Medulla oblongata (tissue), 1 donor: ENCODE measurements at regions not wholly inside any gene's neighbourhood (a gene's known extent, or its start where the extent isn't known, plus 50 kb on each side); places are given as distances from the start of the nearest gene placed in this dataset.

Source experiments
- DNase-seq: peaks from one replicate; pipeline ENCODE4 v3.0.0-alpha.2; 2015; ENCODE audit errors: extremely low spot score

GRCh38 chr11:91813263-91813662 lies 411.4 kb upstream of the FAT3 start:
- DNase-seq = no peak

GRCh38 chr11:91810871-91811270 lies 413.7 kb upstream of the FAT3 start:
- DNase-seq = no peak

GRCh38 chr11:91805293-91805692 lies 419.3 kb upstream of the FAT3 start:
- no peak for DNase-seq

DNA sequence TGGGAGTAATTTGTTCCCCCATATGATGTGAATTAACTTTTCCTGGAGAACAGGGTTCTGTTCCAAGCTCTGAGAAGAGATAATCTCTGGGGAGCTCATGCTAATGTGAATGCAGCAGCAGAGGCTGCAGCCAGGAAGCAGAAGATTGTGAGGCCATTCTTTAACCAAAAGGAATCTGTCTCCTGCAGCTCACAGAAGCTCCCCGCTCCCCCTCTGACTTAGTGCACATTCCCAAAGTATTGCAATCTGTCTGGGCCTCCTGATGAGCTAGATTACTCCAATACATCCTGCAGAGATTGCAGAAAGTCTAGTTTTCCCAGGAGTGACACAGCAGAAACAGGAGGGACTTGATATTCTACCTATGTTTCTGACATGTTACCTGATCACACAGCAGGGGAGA lies 420.6 kb upstream of the FAT3 start:
- DNase-seq = no peak

DNA sequence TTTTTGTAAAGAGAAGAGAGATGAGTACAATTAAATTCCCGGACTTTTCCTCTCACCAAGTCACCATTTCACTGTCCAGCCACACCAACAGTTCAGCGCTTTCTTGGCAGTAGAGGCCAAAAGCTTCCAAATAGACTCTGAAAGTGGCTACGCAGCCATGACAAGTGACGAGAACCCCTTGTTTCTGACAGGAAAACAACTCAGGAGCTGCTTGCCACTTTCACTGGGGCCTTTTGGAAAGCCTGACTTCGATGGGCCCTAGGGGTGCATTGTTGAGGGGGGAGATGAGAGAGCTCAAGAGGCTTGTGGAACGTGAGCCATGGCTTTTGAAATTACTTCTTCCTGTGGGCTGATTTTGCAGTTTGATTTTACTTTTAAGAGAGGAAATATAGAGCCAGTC lies 422.1 kb upstream of the FAT3 start:
- DNase-seq = no peak

DNA sequence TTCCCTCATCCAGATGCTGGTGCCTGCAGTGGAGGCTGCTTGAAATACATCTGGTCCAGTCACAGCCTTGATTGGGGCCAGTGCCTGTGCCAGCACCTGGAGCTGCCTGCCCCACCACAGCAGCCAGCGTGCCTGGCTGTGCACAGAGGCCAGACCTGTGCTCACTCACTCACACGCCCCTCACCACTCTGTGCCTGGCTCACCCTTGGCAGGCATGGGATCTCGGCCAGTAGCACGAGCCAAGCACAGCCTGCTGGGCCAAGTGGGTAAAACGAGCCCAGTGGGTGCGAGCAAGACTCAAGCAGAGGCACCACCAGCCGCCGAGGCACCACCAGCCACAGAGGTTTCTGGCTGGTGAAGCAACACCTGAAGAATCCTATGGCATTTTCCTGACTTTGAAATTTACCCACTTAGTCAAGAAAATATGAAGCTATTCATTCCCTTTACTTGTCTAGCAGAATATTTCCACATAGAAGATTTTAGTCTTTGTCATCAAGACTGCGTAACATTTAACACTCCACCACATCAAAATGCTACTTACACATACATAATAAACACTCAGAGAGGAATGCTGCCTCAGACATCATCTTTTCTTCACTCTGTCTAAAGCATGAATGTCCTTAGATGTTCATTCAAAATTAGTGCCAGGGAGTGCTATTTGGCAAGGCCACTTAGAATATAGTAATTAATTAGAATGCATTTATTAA lies 424.3 kb upstream of the FAT3 start:
- no peak for DNase-seq

DNA sequence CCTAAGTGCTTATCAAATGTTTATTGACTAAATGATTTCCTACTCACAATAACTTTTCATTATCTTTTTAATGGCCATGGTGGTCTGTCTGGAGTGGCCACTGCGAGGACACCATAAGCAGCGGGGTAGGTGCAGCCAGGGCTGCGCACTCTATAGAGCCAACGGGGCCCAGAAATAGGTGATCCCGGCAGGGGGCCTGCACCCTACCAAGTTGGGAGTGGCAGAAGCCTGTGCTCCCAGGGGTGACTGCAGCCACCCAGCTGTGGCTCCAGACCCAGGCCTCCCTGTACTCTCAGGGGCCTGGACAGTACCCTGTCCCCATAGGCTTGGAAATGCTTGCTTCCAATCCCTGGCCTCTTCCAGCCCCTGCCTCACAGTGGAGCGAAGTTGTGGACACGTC lies 426.4 kb upstream of the FAT3 start:
- DNase-seq = no peak

- no peak for DNase-seq
Observed at GRCh38 chr11:91796999-91797398, 427.6 kb upstream of the FAT3 start.

- peak; percentile 9 for DNase-seq
Observed at GRCh38 chr11:91795139-91795887, 429.3 kb upstream of the FAT3 start.

GRCh38 chr11:91794146-91794545 lies 430.5 kb upstream of the FAT3 start:
- no peak for DNase-seq

DNA sequence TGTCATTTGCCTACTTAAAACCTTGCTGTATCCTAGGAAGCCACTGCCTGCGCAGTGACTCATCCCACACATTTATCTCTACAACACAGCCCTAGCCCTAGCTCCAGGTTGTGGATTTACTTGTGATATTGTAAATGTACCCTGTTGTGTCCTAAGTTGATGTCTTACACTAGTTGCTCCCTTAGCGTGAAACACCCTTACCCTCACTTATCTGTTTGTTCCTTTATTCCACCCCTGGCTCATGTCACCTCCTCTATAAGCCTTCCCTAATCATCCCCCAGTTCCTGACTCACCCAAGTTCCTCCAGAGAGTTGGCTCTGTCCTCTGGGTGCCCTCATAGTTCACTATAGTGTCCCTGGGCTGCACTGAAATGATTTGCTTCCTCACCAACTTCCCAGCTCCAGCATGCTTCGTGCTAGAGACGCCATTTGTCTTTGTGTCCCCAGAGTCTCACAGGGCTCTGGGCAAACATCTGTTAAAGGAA lies 431.8 kb upstream of the FAT3 start:
- no peak for DNase-seq

GRCh38 chr11:91791171-91791468 lies 433.5 kb upstream of the FAT3 start:
- DNase-seq = no peak

- DNase-seq = peak; percentile 8
Observed at GRCh38 chr11:91790346-91791170, 434.1 kb upstream of the FAT3 start.

- DNase-seq = no peak
Observed at GRCh38 chr11:91788764-91789163, 435.9 kb upstream of the FAT3 start.

- DNase-seq = peak; percentile 46
Observed at GRCh38 chr11:91786097-91786496, 438.5 kb upstream of the FAT3 start.

GRCh38 chr11:91783173-91783572 lies 441.4 kb upstream of the FAT3 start:
- DNase-seq = no peak

GRCh38 chr11:91778758-91779157 lies 445.9 kb upstream of the FAT3 start:
- no peak for DNase-seq

DNA sequence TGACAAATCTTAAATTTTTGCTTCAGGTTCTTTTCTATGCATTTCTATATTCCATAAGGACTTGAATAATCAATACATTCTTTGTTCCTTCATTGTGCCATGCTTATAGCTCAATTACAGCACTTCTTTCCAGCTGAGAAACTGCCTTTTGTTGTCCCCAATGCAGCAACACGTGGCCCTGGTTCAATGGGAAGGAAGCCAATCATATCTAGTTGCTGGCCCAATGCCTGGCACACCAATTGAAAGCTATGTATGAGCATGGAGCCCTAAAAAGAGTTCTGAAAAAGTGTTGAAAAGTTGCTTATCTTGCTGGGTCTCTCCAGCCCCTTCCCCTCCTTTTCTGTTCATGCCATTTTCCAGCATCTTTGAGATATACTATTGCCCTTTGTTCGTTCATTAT lies 448.0 kb upstream of the FAT3 start:
- peak; percentile 56 for DNase-seq

DNA sequence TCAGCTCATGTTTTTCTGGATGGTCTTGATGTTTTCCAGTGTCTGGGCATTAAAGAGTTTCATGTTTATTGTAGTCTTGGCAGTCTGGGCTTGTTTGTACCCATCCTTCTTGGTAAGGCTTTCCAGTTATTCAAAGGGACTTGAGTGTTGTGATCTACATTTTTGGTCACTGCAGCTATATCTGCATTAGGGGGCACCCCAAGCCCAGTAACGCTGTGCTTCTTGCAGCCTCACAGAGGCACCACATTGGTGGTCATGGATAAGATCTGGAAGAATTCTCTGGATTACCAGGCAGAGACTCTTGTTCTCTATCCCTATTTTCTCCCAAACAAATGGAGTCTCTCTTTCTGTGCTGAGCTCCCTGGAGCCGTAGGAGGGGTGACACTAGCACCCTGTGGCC lies 451.5 kb upstream of the FAT3 start:
- DNase-seq = no peak

DNA sequence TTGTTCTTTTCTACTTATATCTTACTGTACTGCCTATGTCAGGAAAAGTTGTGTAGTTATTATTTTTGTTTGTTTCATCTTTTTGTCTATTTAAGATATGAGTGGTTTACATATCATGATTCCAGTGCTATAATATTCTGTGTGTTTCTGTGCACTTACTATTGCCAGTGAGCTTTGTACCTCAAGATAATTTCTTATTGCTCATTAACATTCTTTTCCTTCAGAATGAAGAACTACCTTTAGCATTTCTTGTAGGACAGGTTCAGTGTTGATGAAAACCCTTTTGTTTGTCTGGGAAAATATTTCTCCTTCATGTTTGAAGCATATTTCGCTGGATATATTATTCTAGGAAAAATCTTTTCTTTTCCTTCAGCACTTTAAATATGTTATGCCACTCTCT lies 452.7 kb upstream of the FAT3 start:
- no peak for DNase-seq

- DNase-seq = no peak
Observed at GRCh38 chr11:91768783-91769182, 455.8 kb upstream of the FAT3 start.

DNA sequence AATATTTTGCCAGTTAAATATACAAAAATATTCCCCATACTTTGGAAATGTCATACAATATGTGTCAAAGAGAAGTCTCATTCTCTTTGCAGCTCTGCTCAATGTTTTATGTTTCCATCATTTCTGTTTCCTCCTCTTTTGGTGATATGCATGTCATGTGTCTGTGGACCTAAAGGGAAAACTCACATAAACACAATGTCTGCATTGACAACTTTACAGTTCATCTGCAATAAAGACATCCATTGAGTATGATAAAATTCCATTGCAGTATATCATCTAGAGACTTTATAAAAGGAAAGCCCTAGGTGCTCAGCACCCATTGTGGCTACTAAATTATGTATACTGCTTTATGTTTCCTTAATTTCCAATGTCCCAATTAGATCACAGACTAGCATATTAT lies 461.3 kb upstream of the FAT3 start:
- no peak for DNase-seq
